KOPT-K1 (cell line): ENCODE measurements at regions not wholly inside any gene's neighbourhood (a gene's known extent, or its start where the extent isn't known, plus 50 kb on each side); places are given as distances from the start of the nearest gene placed in this dataset.
"Not testable (repeated sequence)": the region's sequence is repeated elsewhere in the genome, so short reads cannot be mapped to it uniquely, and the experiment has no call there.

Experiments used
- H3K27ac ChIP-seq: fragments of 200-600 bp; sonication (generic); 2 replicates; pipeline ENCODE4 v1.5.1; 2016; ENCODE audit warnings: antibody characterized with exemption, mild to moderate bottlenecking, low read depth, low read length; ENCODE audit not compliant: poor library complexity, severe bottlenecking
- H3K36me3 ChIP-seq: fragments of 200-600 bp; sonication (generic); 2 replicates; pipeline ENCODE4 v1.5.1; 2017; ENCODE audit warnings: antibody characterized with exemption, mild to moderate bottlenecking, low read length, moderate library complexity; ENCODE audit not compliant: insufficient read depth
- H3K9me3 ChIP-seq: fragments of 200-600 bp; sonication (generic); 2 replicates; pipeline ENCODE4 v1.5.1; 2017; ENCODE audit warnings: antibody characterized with exemption, low read length, mild to moderate bottlenecking; ENCODE audit not compliant: insufficient read depth, poor library complexity, severe bottlenecking

DNA sequence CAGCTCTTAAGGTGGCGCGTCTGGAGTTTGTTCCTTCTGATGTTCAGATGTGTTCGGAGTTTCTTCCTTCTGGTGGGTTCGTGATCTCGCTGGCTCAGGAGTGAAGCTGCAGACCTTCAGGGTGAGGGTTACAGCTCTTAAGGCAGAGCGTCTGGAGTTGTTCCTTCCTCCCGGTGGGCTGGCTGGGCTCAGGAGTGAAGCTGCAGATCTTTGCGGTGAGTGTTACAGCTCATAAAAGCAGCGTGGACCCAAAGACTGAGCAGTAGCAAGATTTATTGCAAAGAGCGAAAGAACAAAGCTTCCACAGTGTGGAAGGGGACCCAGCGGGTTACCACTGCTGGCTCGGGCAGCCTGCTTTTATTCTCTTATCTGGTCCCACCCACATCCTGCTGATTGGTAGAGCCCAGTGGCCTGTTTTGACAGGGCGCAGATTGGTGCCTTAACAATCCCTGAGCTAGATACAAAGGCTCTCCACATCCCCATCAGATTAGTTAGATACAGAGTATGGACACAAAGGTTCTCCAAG, 244.3 kb downstream of the PLA2G4A start:
- H3K36me3 ChIP-seq, H3K9me3 ChIP-seq: not testable (repeated sequence)
- H3K27ac ChIP-seq: peak overlapping the region; percentile 89

DNA sequence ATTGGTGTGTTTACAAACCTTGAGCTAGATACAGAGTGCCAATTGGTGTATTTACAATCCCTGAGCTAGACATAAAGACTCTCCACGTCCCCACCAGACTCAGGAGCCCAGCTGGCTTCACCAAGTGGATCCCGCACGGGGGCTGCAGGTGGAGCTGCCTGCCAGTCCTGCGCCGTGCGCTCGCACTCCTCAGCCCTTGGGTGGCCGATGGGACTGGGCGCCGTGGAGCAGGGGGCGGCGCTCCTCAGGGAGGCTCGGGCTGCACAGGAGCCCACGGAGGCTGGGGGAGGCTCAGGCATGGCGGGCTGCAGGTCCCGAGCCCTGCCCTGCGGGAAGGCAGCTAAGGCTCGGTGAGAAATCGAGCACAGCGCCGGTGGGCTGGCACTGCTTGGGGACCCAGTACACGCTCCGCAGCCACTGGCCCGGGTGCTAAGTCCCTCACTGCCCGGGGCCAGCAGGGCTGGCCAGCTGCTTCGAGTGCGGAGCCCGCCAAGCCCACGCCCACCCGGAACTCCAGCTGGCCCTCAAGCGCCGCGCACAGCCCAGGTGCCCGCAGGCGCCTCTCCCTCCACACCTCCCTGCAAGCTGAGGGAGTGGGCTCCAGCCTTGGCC, 245.0 kb downstream of the PLA2G4A start:
- peak overlapping the region; percentile 89 for H3K27ac ChIP-seq
- not testable (repeated sequence) for H3K36me3 ChIP-seq, H3K9me3 ChIP-seq

DNA sequence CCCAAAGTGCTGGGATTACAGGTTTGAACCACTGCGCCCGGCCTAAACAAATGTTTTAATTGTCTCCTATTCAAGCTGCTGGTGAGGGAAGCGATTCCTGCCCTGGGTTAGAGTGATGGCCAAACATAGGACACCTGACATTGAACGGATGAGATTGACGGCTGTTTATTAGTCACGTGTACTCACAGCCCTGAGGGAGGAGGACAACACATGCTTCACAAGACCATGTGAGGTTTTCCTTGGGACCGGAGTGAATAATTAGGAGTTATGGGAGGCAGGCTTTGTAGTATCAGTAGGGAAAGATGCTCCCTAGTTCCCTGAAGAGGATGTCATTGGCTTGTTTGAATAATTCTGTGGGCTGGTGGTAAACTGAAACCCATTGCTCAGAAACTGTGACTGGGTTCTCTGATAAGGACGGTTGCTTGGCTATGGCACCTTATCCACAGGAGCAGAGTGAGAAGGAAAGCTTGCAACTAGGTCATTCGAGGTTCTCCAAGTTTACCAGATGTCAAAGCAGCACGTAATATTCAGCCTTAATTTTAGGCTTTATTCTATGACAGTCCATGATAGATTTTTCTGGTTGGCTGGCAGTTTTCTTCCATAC, 245.8 kb downstream of the PLA2G4A start:
- no peak overlapping the region for H3K27ac ChIP-seq
- H3K36me3 ChIP-seq: no peaks in the 10 kb centered on the region
- H3K9me3 ChIP-seq: no peaks in the 10 kb centered on the region

DNA sequence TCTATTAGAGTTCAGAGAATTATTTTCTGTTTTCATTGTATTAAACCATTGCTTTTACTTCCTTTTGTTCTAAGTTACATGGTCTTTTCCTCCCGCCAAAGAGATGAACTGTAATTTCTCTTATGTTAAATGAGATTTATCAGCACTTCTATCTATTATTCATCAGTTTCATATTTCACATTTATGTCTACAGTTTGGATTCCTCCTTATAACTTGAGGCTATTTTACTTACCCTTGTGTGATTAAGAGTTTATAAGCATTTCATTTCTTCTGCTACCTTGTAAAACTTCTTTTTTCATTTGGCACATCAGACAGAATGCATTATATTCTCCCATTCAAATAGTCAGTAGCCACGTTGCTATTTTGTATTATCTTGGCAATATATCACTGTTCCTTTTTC, 248.2 kb downstream of the PLA2G4A start:
- Histone ChIP-seq H3K36me3 (no peaks in the 10 kb centered on the region), H3K27ac (no peak overlapping the region), H3K9me3 (no peaks in the 10 kb centered on the region)

DNA sequence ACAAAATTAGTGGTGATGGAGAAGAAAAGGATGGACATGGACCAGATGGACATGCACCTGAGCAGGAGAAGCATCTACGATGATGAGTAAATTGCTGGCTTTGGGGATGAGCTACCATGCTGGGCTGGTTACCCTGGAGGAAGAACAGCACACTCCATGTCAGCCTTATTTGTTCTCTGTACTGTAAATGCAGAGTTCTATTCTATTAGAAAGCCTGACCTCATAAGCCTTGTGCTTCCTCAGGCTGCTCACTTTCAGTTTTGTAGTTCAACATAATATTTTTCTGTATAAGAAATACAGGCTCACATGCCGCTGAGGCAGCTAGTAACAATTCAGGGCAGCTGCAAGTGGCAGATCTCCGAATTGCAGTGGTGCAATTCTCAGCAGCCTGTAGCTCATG, 249.6 kb downstream of the PLA2G4A start:
- no peak overlapping the region for H3K27ac ChIP-seq
- H3K36me3 ChIP-seq: no peaks in the 10 kb centered on the region
- no peaks in the 10 kb centered on the region for H3K9me3 ChIP-seq

DNA sequence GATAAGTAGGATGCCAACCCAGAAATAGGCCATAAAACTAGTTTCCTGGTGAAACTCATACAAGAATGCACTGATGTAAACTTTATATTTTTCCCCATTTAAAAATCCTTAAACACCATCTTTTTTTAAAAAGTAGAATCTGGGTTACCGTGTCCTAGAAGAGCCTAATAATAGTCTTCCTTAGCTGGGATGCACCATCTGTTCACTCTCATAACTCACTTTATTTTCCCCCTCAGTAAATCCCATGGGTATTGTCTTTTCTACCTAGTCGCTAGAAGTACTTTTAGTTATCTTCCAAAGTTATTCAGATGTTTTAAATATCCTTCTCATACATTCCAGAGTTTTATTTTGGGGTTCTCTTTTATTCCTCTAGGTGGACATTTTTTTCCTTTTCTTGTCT, 250.2 kb downstream of the PLA2G4A start:
- no peaks in the 10 kb centered on the region for H3K9me3 ChIP-seq
- no peaks in the 10 kb centered on the region for H3K36me3 ChIP-seq
- H3K27ac ChIP-seq: no peak overlapping the region

DNA sequence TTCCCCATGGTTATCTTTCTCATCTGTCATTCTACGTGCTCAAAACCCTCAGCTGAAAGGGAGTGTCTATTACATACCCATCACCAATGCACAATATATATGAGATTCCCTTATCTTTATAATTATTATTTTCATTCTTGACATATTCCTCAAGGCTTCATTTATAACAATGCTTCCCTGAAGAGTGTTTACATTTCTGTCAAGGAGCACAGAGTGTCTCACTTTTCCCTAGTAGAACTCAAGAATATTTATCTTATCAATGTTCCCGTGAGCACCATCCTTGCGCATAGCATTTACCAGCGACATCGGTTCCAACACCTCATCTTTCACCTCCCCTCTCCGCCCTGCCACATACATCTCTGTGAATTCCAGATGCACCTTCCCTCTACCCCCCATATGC, 250.6 kb downstream of the PLA2G4A start:
- Histone ChIP-seq H3K9me3 (no peaks in the 10 kb centered on the region), H3K27ac (no peak overlapping the region), H3K36me3 (no peaks in the 10 kb centered on the region)

DNA sequence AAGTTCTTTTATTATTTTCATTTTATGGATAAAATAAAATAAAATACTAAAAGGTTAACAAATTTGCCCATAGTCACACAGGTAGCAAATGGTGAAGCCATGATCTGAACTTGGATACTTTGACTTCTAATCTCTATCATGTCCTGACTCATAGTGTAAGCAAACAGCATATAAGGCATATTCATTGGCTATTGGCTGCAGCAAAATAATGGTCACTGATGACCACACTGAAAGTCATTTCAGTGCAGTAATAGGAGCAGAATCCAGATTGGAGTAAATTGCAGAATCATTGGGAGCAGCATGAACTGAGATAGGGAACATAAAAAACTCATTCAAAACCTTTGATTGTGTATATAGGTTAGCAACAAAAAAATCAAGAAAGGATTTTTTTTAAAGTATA, 262.9 kb downstream of the PLA2G4A start:
- Histone ChIP-seq H3K9me3 (no peaks in the 10 kb centered on the region), H3K27ac (no peak overlapping the region), H3K36me3 (no peaks in the 10 kb centered on the region)

DNA sequence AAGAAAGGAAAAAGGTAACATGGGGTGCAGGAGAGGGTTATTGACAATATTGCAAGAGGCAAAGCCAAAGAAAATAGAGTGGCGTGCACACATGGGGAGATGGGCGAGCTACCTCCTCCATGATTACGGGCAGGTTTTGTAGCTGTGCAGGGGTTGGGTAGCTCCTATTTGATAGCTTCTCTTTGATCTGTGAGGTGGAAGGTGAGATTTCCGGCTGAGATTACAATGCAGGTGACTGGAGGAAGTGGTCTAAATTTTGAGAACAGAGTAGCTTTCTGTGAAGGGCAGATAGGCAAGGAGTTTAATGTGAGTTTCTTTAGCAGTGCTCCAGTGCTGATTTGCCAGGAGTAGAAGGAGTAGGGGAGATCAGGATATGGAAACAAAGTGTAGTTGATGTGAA, 263.4 kb downstream of the PLA2G4A start:
- Histone ChIP-seq H3K36me3 (no peaks in the 10 kb centered on the region), H3K27ac (no peak overlapping the region), H3K9me3 (no peaks in the 10 kb centered on the region)

DNA sequence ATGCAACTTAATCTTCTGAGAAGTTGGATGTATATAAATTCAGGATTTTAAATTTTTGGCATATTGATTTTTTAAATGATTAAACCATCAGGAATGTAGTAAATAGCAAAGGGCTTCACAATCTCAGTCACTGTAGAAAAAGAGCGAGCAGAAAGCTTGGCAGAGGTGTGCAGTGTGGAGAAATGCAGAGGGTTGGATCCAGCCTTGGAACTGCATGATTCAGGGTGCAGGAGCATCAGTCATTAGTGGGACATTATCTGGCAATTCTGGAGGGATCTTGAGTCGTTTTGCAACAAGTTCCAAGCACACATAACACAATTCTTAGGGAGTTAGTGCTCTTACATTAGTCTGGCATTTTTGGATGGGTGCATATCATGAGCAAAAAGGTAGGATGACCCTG, 267.9 kb downstream of the PLA2G4A start:
- Histone ChIP-seq H3K36me3 (no peaks in the 10 kb centered on the region), H3K9me3 (no peaks in the 10 kb centered on the region), H3K27ac (no peak overlapping the region)

DNA sequence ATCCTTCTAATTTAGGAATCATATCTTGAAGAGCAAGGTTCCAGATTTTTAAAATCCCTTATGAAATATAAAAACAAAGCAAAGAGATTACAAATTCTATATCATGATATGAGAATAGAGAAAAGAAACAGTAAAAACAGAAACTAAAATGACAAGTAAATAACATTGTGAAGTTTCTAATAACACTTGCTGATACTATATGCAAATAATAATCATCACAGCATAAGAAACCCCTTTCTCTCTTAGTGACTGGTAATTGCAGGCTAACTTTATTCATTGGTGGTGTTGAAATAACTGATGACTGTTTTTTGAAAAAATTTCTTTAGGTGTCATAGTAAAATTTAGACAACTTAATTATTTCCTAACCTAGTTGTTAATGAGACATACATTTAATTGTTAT, 281.6 kb downstream of the PLA2G4A start:
- no peak overlapping the region for H3K27ac ChIP-seq
- no peaks in the 10 kb centered on the region for H3K36me3 ChIP-seq
- H3K9me3 ChIP-seq: no peaks in the 10 kb centered on the region

DNA sequence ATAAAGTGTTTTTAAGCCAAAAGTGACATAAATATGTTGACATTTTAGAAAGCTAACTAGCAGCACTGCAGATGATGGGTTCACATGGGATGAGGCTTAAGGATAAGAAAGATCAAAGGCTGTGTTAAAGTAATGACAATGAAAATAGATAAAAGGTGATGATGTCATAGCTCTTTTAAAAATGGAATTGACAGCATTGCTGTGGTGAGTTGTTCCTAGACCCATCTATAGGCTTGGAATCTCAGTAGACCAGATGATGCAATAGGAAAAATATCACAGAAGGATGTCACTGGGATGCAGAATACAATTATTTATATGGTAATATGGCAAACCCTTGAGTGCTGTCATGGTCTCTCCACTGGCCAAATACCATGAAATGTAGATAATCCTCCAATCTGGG, 286.0 kb downstream of the PLA2G4A start:
- Histone ChIP-seq H3K36me3 (no peaks in the 10 kb centered on the region), H3K9me3 (no peaks in the 10 kb centered on the region), H3K27ac (no peak overlapping the region)

DNA sequence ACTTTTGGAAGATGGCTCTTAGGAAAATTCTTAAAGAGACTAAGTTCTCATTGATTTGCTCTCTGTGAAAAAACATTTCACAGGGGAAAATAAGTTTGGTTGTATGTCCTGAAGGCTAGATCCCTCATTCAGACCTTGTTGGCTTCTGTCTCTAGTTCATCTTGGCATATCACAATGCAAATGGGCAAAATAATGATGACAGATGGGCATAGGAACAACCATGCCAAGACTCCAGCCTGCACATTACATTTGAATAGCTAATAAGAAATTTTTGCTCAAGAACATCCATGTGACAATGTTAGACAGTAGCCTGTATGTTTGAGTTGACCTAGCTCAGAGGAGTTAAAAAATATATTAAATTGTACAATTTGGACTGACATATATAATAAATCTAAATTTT, 292.9 kb downstream of the PLA2G4A start:
- Histone ChIP-seq H3K9me3 (no peaks in the 10 kb centered on the region), H3K36me3 (no peaks in the 10 kb centered on the region), H3K27ac (no peak overlapping the region)

DNA sequence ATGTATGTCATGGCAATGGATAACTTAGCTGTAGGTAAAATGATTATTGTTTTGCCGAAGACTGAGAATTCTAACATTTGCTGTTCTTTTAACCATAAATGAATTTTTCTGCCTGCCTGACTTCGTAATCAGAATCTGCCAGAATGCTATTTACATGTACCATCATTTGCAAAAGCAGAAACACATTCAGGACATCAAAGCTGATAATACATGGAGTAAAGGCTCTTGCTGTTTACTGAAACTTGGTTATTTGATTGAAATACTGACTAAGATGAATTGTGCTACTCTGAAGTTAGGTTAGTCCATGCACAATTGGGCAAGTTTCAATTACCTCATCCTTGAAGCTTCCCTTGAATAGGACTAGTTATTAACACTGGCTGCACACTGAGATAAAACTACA, 293.8 kb downstream of the PLA2G4A start:
- Histone ChIP-seq H3K27ac (no peak overlapping the region), H3K9me3 (no peaks in the 10 kb centered on the region), H3K36me3 (no peaks in the 10 kb centered on the region)

DNA sequence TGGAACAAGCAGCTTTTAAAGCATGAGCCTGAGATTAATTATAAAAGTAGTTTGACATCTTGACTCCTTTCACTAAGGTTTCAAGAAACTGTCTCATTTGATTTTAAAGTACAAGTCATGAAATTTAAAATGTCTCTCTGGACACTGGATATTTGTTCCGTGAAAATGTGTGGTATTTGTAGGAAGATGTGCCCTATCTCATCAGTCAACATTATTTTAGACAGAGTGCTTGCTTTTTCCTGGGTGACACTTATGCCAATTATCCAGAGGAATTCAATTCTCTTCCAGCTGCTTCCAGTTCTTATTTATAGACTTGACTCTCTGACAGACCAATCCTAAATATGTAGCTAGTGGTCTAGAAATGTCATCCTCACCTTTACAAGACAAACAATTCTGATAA, 300.4 kb downstream of the PLA2G4A start:
- H3K27ac ChIP-seq: no peak overlapping the region
- no peaks in the 10 kb centered on the region for H3K9me3 ChIP-seq
- no peaks in the 10 kb centered on the region for H3K36me3 ChIP-seq

DNA sequence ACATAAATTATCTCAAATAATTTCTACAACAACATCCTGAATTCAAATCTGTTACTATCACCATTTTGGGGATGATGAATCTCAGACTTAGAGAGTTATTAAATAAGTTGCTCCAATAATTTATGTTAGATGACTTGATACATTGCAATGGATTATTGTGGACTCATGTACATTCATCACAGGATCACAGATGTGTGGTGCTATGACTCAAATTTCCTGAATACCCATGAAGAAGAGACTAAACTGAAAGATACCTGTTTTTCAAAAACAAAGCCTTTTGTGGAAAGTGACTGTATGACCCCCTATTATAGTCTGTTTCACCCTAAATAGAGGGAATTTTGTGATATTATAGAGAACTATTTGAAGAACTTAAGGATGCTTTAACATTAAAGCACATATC, 315.0 kb downstream of the PLA2G4A start:
- Histone ChIP-seq H3K9me3 (no peaks in the 10 kb centered on the region), H3K27ac (no peak overlapping the region), H3K36me3 (no peaks in the 10 kb centered on the region)
